Left lung (tissue), 4 donors: ENCODE measurements at regions not wholly inside any gene's neighbourhood (a gene's known extent, or its start where the extent isn't known, plus 50 kb on each side); places are given as distances from the start of the nearest gene placed in this dataset.

Experiments
- ATAC-seq: fragments of 200-7000 bp; cut with Tn5 transposase; one replicate; pipeline ENCODE4 v1.9.1; 2020; ENCODE audit warnings: moderate library complexity
- DNase-seq, 4 donors: peaks; one replicate each; pipeline ENCODE4 v3.0.0-alpha.2; 2013 to 2020
- H3K27ac ChIP-seq, 2 donors: fragments of 200-600 bp; sonication (generic) in 1 of 2; one replicate each; pipeline versions ENCODE4 v1.5.0 to v1.8.0; 2020 to 2021
- H3K27me3 ChIP-seq, 2 donors: fragments of 200-600 bp; sonication (generic) in 1 of 2; one replicate each; pipeline versions ENCODE4 v1.5.0 to v1.8.0; 2020 to 2021
- H3K36me3 ChIP-seq, 2 donors: fragments of 200-600 bp; sonication (generic) in 1 of 2; one replicate each; pipeline versions ENCODE4 v1.5.0 to v1.8.0; 2020 to 2021
- H3K4me1 ChIP-seq, 2 donors: fragments of 200-600 bp; one replicate each; pipeline ENCODE4 v1.8.0; 2021
- H3K4me3 ChIP-seq, 2 donors: fragments of 200-600 bp; sonication (generic) in 1 of 2; one replicate each; pipeline versions ENCODE4 v1.5.0 to v1.8.0; 2020 to 2021; ENCODE audit warnings: mild to moderate bottlenecking in 1 of 2
- H3K9me3 ChIP-seq, 2 donors: fragments of 200-600 bp; sonication (generic) in 1 of 2; one replicate each; pipeline versions ENCODE4 v1.5.0 to v1.8.0; 2020 to 2021
- CTCF ChIP-seq, 2 donors: fragments of 200-600 bp; sonication (generic) in 1 of 2; IDR thresholded peaks; one replicate each; pipeline versions ENCODE4 v1.5.0 to v1.8.0; 2021; ENCODE audit warnings: antibody characterized with exemption in 2 of 2
- intact Hi-C, 2 donors: fragments of 100-400 bp; cut with DNase I; formaldehyde crosslinking; loops; one replicate each; pipeline versions ENCODE4 v1.11.2 to v1.14.2; 2022
- donor health status: DM: no; HTN: yes; CAD: no.
- donor health status: DM: no; HTN: no; CAD: no.

- Histone ChIP-seq H3K36me3 (no peaks in the 10 kb centered on the region), H3K4me3 (no peak overlapping the region), H3K27ac (no peak overlapping the region), H3K4me1 (no peaks in the 10 kb centered on the region), H3K9me3 (no peaks in the 10 kb centered on the region), H3K27me3 (peaks cover 0 to 64% of the 10 kb centered on the region in 2 donors)
- no peak for TF ChIP-seq CTCF (IDR thresholded peaks at IDR 0.05)
- ATAC-seq (no peak), DNase-seq (no peak)
- intact Hi-C loops, result no loop called here
Observed at GRCh38 chr11:64490562-64491216, 65.1 kb upstream of the SLC22A11 start.

GRCh38 chr11:64492561-64492960 lies 63.2 kb upstream of the SLC22A11 start:
- no peak for TF ChIP-seq CTCF (IDR thresholded peaks at IDR 0.05)
- H3K4me1 ChIP-seq, result no peaks in the 10 kb centered on the region
- no peaks in the 10 kb centered on the region for H3K9me3 ChIP-seq
- no peak overlapping the region for H3K27ac ChIP-seq
- no peak for ATAC-seq
- intact Hi-C loops, result no loop called here
- DNase-seq, result no peak
- no peak overlapping the region for H3K4me3 ChIP-seq
- peaks cover 0 to 52% of the 10 kb centered on the region in 2 donors for H3K27me3 ChIP-seq
- no peaks in the 10 kb centered on the region for H3K36me3 ChIP-seq

- Histone ChIP-seq H3K27me3 (peaks cover 0 to 34% of the 10 kb centered on the region in 2 donors), H3K9me3 (no peaks in the 10 kb centered on the region), H3K36me3 (no peaks in the 10 kb centered on the region), H3K27ac (peak overlapping the region in 1 of 2 donors; percentile 11), H3K4me1 (peaks cover 0 to 11% of the 10 kb centered on the region in 2 donors), H3K4me3 (no peak overlapping the region)
- DNase-seq (peak in 1 of 4 donors; percentile 37), ATAC-seq (peak; percentile 41)
- intact Hi-C loops, result no loop called here
- no peak for TF ChIP-seq CTCF (IDR thresholded peaks at IDR 0.05)
Observed at GRCh38 chr11:64498136-64498535, 57.6 kb upstream of the SLC22A11 start.

GRCh38 chr11:64499261-64500004 lies 56.3 kb upstream of the SLC22A11 start:
- peaks cover 0 to 34% of the 10 kb centered on the region in 2 donors for H3K27me3 ChIP-seq
- peak in 1 of 4 donors; percentile 20 for DNase-seq
- no peak for TF ChIP-seq CTCF (IDR thresholded peaks at IDR 0.05)
- H3K36me3 ChIP-seq, result no peaks in the 10 kb centered on the region
- H3K27ac ChIP-seq, result peak overlapping the region in 1 of 2 donors; percentile 11
- H3K9me3 ChIP-seq, result peaks cover 0 to 2% of the 10 kb centered on the region in 2 donors
- H3K4me1 ChIP-seq, result peaks cover 0 to 11% of the 10 kb centered on the region in 2 donors
- ATAC-seq, result no peak
- H3K4me3 ChIP-seq, result no peak overlapping the region
- intact Hi-C loops, result no loop called here
